WI38 (cell line): ENCODE measurements at regions not wholly inside any gene's neighbourhood (a gene's known extent, or its start where the extent isn't known, plus 50 kb on each side); places are given as distances from the start of the nearest gene placed in this dataset.

ENCODE experiments used
- H3K4me3 ChIP-seq: 2 replicates; pipeline ENCODE4 v1.5.1; 2011; ENCODE audit warnings: low read depth, mild to moderate bottlenecking, control low read depth, low read length
- TF ChIP-seq, protein P1 (sequence below): IDR thresholded peaks from 2 replicates; pipeline ENCODE4 v1.5.1; 2012; ENCODE audit warnings: low read depth, mild to moderate bottlenecking, control low read depth, low read length

DNA sequence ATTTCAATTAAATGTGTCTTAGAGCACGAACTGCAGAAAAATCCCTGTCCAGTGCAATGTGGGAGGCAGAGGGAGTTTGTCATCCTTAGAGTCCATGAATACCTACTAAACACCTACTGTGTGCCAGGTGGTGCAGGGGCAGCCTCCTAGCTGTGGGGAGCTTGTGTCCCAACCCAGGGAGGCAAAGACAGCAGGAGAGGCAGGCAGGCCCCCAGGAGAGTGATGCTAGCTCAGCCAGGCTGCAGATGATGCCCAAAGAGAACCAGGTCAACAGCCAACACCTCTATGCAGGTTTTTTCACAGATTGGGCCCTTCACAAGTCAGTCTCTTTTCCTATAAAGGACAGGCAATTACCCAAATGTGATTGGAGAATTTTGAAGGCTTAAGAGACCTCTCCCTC, 108.2 kb upstream of the UQCRFS1 start:
- TF ChIP-seq, protein P1, sequence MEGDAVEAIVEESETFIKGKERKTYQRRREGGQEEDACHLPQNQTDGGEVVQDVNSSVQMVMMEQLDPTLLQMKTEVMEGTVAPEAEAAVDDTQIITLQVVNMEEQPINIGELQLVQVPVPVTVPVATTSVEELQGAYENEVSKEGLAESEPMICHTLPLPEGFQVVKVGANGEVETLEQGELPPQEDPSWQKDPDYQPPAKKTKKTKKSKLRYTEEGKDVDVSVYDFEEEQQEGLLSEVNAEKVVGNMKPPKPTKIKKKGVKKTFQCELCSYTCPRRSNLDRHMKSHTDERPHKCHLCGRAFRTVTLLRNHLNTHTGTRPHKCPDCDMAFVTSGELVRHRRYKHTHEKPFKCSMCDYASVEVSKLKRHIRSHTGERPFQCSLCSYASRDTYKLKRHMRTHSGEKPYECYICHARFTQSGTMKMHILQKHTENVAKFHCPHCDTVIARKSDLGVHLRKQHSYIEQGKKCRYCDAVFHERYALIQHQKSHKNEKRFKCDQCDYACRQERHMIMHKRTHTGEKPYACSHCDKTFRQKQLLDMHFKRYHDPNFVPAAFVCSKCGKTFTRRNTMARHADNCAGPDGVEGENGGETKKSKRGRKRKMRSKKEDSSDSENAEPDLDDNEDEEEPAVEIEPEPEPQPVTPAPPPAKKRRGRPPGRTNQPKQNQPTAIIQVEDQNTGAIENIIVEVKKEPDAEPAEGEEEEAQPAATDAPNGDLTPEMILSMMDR, result no peak
- no peak overlapping the region for H3K4me3 ChIP-seq

DNA sequence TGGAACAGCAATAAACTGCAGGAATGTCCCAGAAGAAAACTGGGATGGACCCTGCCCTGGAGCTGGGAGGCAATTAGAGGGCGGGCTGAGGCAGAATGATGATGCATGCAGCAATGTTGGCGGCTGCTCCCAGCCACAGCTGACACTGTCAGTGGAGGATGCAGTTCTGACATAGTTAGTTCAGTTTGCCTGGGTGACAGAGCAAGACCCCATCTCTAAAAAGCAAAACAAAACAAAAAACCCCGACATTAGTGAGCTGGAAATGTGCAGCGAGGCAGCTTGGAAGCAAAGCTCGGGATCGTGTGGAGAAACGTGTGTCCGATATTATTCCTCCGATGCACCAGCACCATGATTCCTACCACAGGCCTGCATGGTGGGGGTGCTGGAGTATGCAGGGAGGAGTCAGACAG, 110.1 kb upstream of the UQCRFS1 start:
- TF ChIP-seq, protein P1, result no peak
- no peak overlapping the region for H3K4me3 ChIP-seq

DNA sequence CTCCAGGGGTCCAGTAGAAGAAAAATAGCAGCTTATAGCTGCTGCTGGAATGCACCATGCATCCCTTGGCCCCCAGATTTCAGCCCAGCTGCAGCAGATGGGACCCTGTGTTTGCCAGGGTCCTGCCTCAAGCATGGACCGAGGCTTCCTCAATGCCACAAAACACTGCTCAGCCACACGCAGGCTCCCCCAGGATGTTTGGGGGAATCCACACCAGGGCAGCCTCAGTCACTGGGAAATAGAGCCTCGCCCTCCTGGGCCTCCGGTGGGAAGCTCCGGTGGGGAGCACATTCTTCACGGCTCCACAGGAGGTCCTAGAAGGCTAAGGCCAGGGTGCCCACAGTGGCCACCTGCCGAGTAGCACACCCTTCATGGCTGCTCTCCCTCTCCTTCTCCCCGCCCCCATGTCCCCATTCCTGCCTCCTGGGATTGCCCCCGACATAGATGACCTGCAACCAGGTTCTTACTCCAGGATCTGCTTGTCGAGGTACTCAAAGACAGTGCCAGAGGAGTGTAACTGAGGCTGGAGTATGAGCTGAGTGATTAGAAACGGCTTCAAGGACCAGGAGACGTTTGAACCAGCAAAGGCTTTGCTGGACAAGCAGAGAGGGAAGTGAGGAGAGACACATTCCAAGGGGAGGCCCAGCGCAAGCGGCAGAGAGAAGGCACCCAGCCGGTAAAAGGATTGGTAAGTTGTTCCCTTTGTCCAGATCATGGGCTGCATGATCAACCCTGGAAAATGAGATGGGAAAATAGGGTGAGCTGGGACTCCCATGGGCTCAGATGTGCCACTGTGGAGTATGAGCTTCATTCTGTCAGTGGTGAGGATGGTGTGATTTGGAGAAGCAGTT, 110.7 kb upstream of the UQCRFS1 start:
- H3K4me3 ChIP-seq, result no peak overlapping the region
- TF ChIP-seq, protein P1, result no peak

DNA sequence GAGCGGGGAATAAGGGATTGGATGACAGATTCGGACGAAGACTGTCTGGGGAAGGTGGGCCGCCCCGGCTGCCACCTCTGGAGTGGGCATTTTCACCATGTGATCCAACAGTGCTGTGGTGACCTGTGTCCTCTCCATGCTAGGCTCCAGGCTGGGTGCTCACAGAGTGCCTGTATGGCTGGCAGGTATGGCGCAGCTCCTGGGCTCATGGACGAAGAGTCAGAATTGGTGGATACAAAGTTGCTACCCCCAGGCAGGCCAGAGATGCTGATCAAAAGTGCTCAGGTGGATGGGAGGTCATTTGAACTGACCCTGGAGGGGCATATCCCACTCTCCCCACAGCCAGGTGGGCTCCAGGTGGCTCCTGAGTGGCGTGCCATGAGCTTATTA, 111.3 kb upstream of the UQCRFS1 start:
- H3K4me3 ChIP-seq, result no peak overlapping the region
- TF ChIP-seq, protein P1, result no peak

DNA sequence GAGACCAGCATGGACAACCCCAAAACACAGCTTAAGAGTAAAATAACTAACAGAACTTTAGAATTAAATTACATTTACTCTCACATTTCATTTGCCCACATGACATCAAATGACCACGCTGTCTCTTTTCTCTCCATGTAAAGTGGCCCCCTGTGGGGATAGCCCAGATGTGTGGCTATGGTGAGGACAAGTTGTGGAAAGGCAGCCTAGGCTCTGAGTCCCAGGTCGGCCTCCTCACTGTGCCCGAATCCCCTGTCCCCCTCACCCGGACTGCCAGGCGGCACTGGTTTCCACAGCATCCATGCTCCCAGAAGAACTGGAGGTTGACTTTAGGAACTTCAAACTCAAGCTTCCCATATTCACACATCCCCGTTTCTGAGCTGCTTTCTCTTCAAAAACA, 111.8 kb upstream of the UQCRFS1 start:
- H3K4me3 ChIP-seq, result no peak overlapping the region
- TF ChIP-seq, protein P1, result no peak

DNA sequence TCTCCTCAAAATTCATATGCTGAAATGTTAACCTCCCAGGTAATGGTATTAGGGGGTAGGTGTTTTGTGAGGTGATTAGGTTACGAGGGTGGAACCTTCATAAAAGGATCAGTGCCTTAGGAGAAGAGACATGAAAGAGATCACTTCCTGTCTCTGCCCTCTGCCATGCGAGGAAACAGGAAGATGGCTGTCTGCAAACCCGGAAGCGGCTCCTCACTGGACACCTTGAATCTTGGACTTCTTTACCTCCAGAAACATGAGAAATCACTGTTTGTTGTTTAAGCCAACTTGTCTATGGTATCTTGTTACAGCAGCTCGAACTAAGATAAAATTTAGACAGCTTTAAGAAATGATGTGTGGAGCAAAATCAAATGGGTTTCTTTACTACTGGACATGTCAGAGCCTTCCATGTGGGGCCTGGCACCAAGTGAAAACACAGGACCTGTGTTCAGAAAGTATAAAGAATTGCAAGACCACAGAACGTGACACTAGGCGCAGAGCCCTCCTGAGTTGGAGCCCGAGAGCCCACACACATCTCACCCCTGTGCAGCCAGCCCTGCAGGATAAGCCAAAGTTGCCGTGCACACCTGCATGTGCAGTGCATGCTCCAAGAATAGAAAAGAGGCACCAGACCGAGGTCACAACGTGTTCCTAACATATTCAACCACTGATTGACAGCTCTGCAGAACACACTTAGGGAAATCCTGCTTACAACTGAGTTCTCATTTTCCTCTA, 112.5 kb upstream of the UQCRFS1 start:
- H3K4me3 ChIP-seq, result no peak overlapping the region
- TF ChIP-seq, protein P1, result no peak

DNA sequence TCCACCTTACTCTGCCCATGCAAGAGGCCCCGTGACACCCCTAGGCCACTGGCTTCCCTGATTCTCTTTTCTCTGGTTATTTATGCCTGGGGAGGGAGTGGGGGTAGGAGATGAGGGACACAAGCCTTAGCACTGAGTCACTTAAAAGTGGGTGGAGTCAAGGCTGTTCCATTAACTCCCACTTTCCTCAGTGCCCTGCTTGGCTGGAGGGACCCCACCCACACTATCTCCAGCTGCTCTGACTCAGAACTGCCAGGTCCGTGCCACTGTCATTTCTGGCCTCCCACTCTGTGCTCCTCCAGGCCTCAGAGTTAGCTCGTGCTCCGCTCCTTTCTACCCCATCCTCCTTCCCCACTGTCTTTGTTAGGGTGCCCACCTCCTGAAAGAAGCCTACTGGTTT, 113.4 kb upstream of the UQCRFS1 start:
- TF ChIP-seq, protein P1, result no peak
- H3K4me3 ChIP-seq, result no peak overlapping the region
